Body of pancreas (tissue), 4 donors: ENCODE measurements at regions not wholly inside any gene's neighbourhood (a gene's known extent, or its start where the extent isn't known, plus 50 kb on each side); places are given as distances from the start of the nearest gene placed in this dataset.
"Not testable (repeated sequence)": the region's sequence is repeated elsewhere in the genome, so short reads cannot be mapped to it uniquely, and the experiment has no call there.

Source experiments
- CTCF ChIP-seq, 7 experiments: fragments of 450-650 bp in 4 of 7; fragments of 200-600 bp in 3 of 7; sonication (generic) in 3 of 7; IDR thresholded peaks; one replicate each; pipeline ENCODE4 v1.5.1; 2016 to 2019; ENCODE audit warnings: antibody characterized with exemption in 7 of 7
- POLR2A ChIP-seq, 3 donors: fragments of 450-650 bp; IDR thresholded peaks; one replicate each; pipeline ENCODE4 v1.6.1; 2016; ENCODE audit warnings: antibody characterized with exemption in 3 of 3, mild to moderate bottlenecking in 2 of 3

GRCh38 chr2:111488451-111488850, 367.7 kb downstream of the BCL2L11 start:
- not testable (repeated sequence) for TF ChIP-seq CTCF, POLR2A (IDR thresholded peaks at IDR 0.05)
